ENCODE measurements at regions not wholly inside any gene's neighbourhood (a gene's known extent, or its start where the extent isn't known, plus 50 kb on each side); places are given as distances from the start of the nearest gene placed in this dataset.

- TF ChIP-seq POLR2AphosphoS5 (IDR thresholded peaks at IDR 0.05) (peak in 1 of 2 donors; percentile 39), CTCF (IDR thresholded peaks at IDR 0.05) (no peak)
Observed at GRCh38 chr7:25951414-25952260, 200.4 kb upstream of the NFE2L3 start.
